H9 (cell line): ENCODE measurements at regions not wholly inside any gene's neighbourhood (a gene's known extent, or its start where the extent isn't known, plus 50 kb on each side); places are given as distances from the start of the nearest gene placed in this dataset.

Source experiments
- DNase-seq: peaks from one replicate; pipeline ENCODE4 v3.0.0-alpha.2; 2017
- H2AFZ ChIP-seq: one replicate; pipeline ENCODE4 v1.6.1; 2013; ENCODE audit warnings: mild to moderate bottlenecking, low read length, control low read depth, moderate library complexity
- H2AK5ac ChIP-seq: 2 replicates; pipeline ENCODE4 v1.6.1; 2013; ENCODE audit warnings: low read length, control low read depth, mixed read lengths; ENCODE audit not compliant: insufficient read length
- H2BK120ac ChIP-seq: one replicate; pipeline ENCODE4 v1.6.1; 2013; ENCODE audit warnings: low read depth, mild to moderate bottlenecking, low read length, control low read depth, inconsistent platforms; ENCODE audit not compliant: poor library complexity, severe bottlenecking
- H2BK12ac ChIP-seq: 2 replicates; pipeline ENCODE4 v1.6.1; 2013; ENCODE audit warnings: low read length, control low read depth, mixed read lengths, low read depth; ENCODE audit not compliant: insufficient read length
- H2BK15ac ChIP-seq: 2 replicates; pipeline ENCODE4 v1.6.1; 2013; ENCODE audit warnings: low read depth, low read length, control low read depth
- H2BK20ac ChIP-seq: one replicate; pipeline ENCODE4 v1.6.1; 2013; ENCODE audit warnings: low read depth, mild to moderate bottlenecking, low read length, control low read depth, inconsistent platforms; ENCODE audit not compliant: poor library complexity, severe bottlenecking
- H2BK5ac ChIP-seq: 2 replicates; pipeline ENCODE4 v1.6.1; 2013; ENCODE audit warnings: low read length, control low read depth, mixed read lengths; ENCODE audit not compliant: insufficient read length
- H3K14ac ChIP-seq: 2 replicates; pipeline ENCODE4 v1.6.1; 2013; ENCODE audit warnings: low read length, control low read depth; ENCODE audit not compliant: insufficient read depth
- H3K18ac ChIP-seq: 2 replicates; pipeline ENCODE4 v1.6.1; 2013; ENCODE audit warnings: low read depth, mild to moderate bottlenecking, mixed read lengths, low read length, control low read depth; ENCODE audit not compliant: insufficient read length
- H3K23ac ChIP-seq: 2 replicates; pipeline ENCODE4 v1.6.1; 2013; ENCODE audit warnings: low read length, control low read depth, mixed read lengths, low read depth; ENCODE audit not compliant: insufficient read length
- H3K23me2 ChIP-seq: 2 replicates; pipeline ENCODE4 v1.6.1; 2013; ENCODE audit warnings: low read depth, mild to moderate bottlenecking, mixed read lengths, low read length, control low read depth; ENCODE audit not compliant: insufficient read length, poor library complexity, severe bottlenecking
- H3K27ac ChIP-seq: 2 replicates; pipeline ENCODE4 v1.5.1; 2013; ENCODE audit warnings: low read length, control low read depth, mixed read lengths, low read depth; ENCODE audit not compliant: insufficient read length
- H3K27me3 ChIP-seq: 2 replicates; pipeline ENCODE4 v1.6.1; 2013; ENCODE audit warnings: low read length, control low read depth, inconsistent platforms; ENCODE audit not compliant: insufficient read depth
- H3K4ac ChIP-seq: 2 replicates; pipeline ENCODE4 v1.6.1; 2013; ENCODE audit warnings: low read depth, mild to moderate bottlenecking, control low read depth, inconsistent platforms, low read length, moderate library complexity
- H3K4me1 ChIP-seq: 2 replicates; pipeline ENCODE4 v1.6.1; 2013; ENCODE audit warnings: low read length, control low read depth, inconsistent platforms; ENCODE audit not compliant: insufficient read depth
- H3K4me2 ChIP-seq: 2 replicates; pipeline ENCODE4 v1.6.1; 2013; ENCODE audit warnings: low read length, control low read depth, mixed read lengths; ENCODE audit not compliant: insufficient read length, insufficient read depth
- H3K56ac ChIP-seq: 2 replicates; pipeline ENCODE4 v1.6.1; 2013; ENCODE audit warnings: low read depth, mild to moderate bottlenecking, mixed read lengths, low read length, control low read depth; ENCODE audit not compliant: insufficient read length
- H3K79me1 ChIP-seq: 2 replicates; pipeline ENCODE4 v1.6.1; 2013; ENCODE audit warnings: low read depth, mild to moderate bottlenecking, moderate library complexity, low read length, control low read depth, inconsistent platforms; ENCODE audit not compliant: insufficient read depth, poor library complexity, severe bottlenecking
- H3K79me2 ChIP-seq: 2 replicates; pipeline ENCODE4 v1.6.1; 2013; ENCODE audit warnings: low read length, control low read depth, inconsistent platforms; ENCODE audit not compliant: insufficient read depth
- H3K9ac ChIP-seq: 2 replicates; pipeline ENCODE4 v1.6.1; 2013; ENCODE audit warnings: low read length, control low read depth, mixed read lengths; ENCODE audit not compliant: insufficient read length; ENCODE audit errors: extremely low read depth
- H3K9me3 ChIP-seq: one replicate; pipeline ENCODE4 v1.6.1; 2013; ENCODE audit warnings: low read depth, low read length, inconsistent platforms; ENCODE audit not compliant: control insufficient read depth
- H3T11ph ChIP-seq: one replicate; pipeline ENCODE4 v1.6.1; 2013; ENCODE audit warnings: mild to moderate bottlenecking, low read length, control low read depth, inconsistent platforms
- H4K20me1 ChIP-seq: one replicate; pipeline ENCODE4 v1.6.1; 2013; ENCODE audit not compliant: control insufficient read depth, insufficient read length, insufficient read depth
- H4K5ac ChIP-seq: 2 replicates; pipeline ENCODE4 v1.6.1; 2013; ENCODE audit warnings: low read depth, mild to moderate bottlenecking, mixed read lengths, low read length, control low read depth; ENCODE audit not compliant: insufficient read length
- H4K8ac ChIP-seq: replicated peaks from 2 replicates; pipeline ENCODE4 v1.6.1; 2013; ENCODE audit warnings: low read length, control low read depth, mixed read lengths, low read depth; ENCODE audit not compliant: insufficient read length
- H4K91ac ChIP-seq: 2 replicates; pipeline ENCODE4 v1.6.1; 2013; ENCODE audit warnings: low read depth, mild to moderate bottlenecking, moderate library complexity, mixed read lengths, low read length, control low read depth; ENCODE audit not compliant: insufficient read length
- H3K27ac Mint-ChIP-seq, 3 experiments: 2 replicates in 2 of 3; 3 replicates in 1 of 3; pipeline ENCODE4 v1.8.0; 2020 to 2021; ENCODE audit warnings: mixed read lengths in 3 of 3, mild to moderate bottlenecking in 1 of 3, moderate library complexity in 1 of 3
- H3K27me3 Mint-ChIP-seq: 2 replicates; pipeline ENCODE4 v1.8.0; 2021; ENCODE audit warnings: low read depth, mild to moderate bottlenecking, moderate library complexity, mixed read lengths
- H3K36me3 Mint-ChIP-seq, 3 experiments: 2 replicates in 2 of 3; 3 replicates in 1 of 3; pipeline ENCODE4 v1.8.0; 2020 to 2021; ENCODE audit warnings: low read depth in 3 of 3, mixed read lengths in 3 of 3; ENCODE audit not compliant: insufficient read depth in 1 of 3
- H3K4me1 Mint-ChIP-seq, 2 experiments: 2 replicates each; pipeline ENCODE4 v1.8.0; 2020; ENCODE audit warnings: mixed read lengths in 2 of 2
- H3K4me3 Mint-ChIP-seq, 2 experiments: 2 replicates in 1 of 2; 3 replicates in 1 of 2; pipeline ENCODE4 v1.8.0; 2020 to 2021; ENCODE audit warnings: mild to moderate bottlenecking in 2 of 2, mixed read lengths in 2 of 2, moderate library complexity in 1 of 2
- H3K9me3 Mint-ChIP-seq, 2 experiments: 2 replicates in 1 of 2; 3 replicates in 1 of 2; pipeline ENCODE4 v1.8.0; 2020; ENCODE audit warnings: mild to moderate bottlenecking in 2 of 2, mixed read lengths in 2 of 2, moderate library complexity in 1 of 2
- WGBS: extraction: QIAGEN DNeasy Blood & Tissue Kit; methylation state at CpG from one replicate; pipeline ENCODE4 v1.1.7; 2013; ENCODE audit warnings: missing lambda C conversion rate, low lambda C conversion rate, mixed read lengths; ENCODE audit not compliant: insufficient read length; ENCODE audit errors: extremely low coverage; 5-methylcytosine and 5-hydroxymethylcytosine counted together
- TF ChIP-seq, protein P1 (sequence below): fragments of 200-600 bp; sonication (generic); conservative IDR thresholded peaks from 3 replicates; pipeline ENCODE4 v1.8.0; 2021; ENCODE audit warnings: antibody characterized with exemption, mild to moderate bottlenecking

- H3K4me1 Mint-ChIP-seq: peaks cover 36 to 57% of the 10 kb centered on the region in 2 experiments
- H3K27me3 Mint-ChIP-seq: peaks cover 1% of the 10 kb centered on the region; the same call in 1 of the 2 replicates
- H3K9ac ChIP-seq: no peak overlapping the region
- H3K14ac ChIP-seq: no peak overlapping the region
- no peak overlapping the region for H3K4me2 ChIP-seq
- no peak overlapping the region for H2AFZ ChIP-seq
- no peak overlapping the region for H3K56ac ChIP-seq
- H3K27ac Mint-ChIP-seq: peak overlapping the region; percentile 77 to 92 (median 81); a peak in 6 of 7 replicates
- peaks cover 9 to 18% (median 9%) of the 10 kb centered on the region in 3 experiments for H3K36me3 Mint-ChIP-seq
- no CpG with 5 or more reads among the region's 5 CpGs for WGBS
- H3K18ac ChIP-seq: no peak overlapping the region
- no peaks in the 10 kb centered on the region for H4K20me1 ChIP-seq
- H3K9me3 ChIP-seq: no peaks in the 10 kb centered on the region
- H2BK15ac ChIP-seq: no peak overlapping the region
- no peak overlapping the region for H3K27ac ChIP-seq
- TF ChIP-seq, protein P1, sequence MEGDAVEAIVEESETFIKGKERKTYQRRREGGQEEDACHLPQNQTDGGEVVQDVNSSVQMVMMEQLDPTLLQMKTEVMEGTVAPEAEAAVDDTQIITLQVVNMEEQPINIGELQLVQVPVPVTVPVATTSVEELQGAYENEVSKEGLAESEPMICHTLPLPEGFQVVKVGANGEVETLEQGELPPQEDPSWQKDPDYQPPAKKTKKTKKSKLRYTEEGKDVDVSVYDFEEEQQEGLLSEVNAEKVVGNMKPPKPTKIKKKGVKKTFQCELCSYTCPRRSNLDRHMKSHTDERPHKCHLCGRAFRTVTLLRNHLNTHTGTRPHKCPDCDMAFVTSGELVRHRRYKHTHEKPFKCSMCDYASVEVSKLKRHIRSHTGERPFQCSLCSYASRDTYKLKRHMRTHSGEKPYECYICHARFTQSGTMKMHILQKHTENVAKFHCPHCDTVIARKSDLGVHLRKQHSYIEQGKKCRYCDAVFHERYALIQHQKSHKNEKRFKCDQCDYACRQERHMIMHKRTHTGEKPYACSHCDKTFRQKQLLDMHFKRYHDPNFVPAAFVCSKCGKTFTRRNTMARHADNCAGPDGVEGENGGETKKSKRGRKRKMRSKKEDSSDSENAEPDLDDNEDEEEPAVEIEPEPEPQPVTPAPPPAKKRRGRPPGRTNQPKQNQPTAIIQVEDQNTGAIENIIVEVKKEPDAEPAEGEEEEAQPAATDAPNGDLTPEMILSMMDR: no peak
- H2AK5ac ChIP-seq: no peak overlapping the region
- H3K23me2 ChIP-seq: no peaks in the 10 kb centered on the region
- peaks cover 14% of the 10 kb centered on the region for H3K4me1 ChIP-seq
- no peak for DNase-seq
- no peak overlapping the region for H3K4ac ChIP-seq
- no peak overlapping the region for H3T11ph ChIP-seq
- H4K5ac ChIP-seq: no peak overlapping the region
- no peak overlapping the region for H2BK12ac ChIP-seq
- no peak overlapping the region for H2BK20ac ChIP-seq
- no peaks in the 10 kb centered on the region for H3K27me3 ChIP-seq
- no peak overlapping the region for H4K8ac ChIP-seq
- no peak overlapping the region for H2BK120ac ChIP-seq
- H3K79me2 ChIP-seq: no peaks in the 10 kb centered on the region
- H2BK5ac ChIP-seq: no peak overlapping the region
- 0 out of 5 replicates have a peak, but pooled peaks cover 0 to 3% of the 10 kb centered on the region in 2 experiments for H3K9me3 Mint-ChIP-seq
- H3K4me3 Mint-ChIP-seq: peak overlapping the region in 1 of 2 experiments; percentile 14; a peak in 2 of 5 replicates
- no peak overlapping the region for H4K91ac ChIP-seq
- no peaks in the 10 kb centered on the region for H3K79me1 ChIP-seq
- no peak overlapping the region for H3K23ac ChIP-seq
These were observed 430.5 kb upstream of the SOX5 start for GRCh38 chr12:24379861-24380521.
